Psoas muscle (tissue), 7 donors: ENCODE measurements at regions not wholly inside any gene's neighbourhood (a gene's known extent, or its start where the extent isn't known, plus 50 kb on each side); places are given as distances from the start of the nearest gene placed in this dataset.

ENCODE experiments used
- ATAC-seq, 4 donors: fragments of 200-7000 bp; cut with Tn5 transposase; one replicate each; pipeline ENCODE4 v1.9.1; 2020; ENCODE audit warnings: moderate library complexity in 3 of 4, mild to moderate bottlenecking in 2 of 4
- DNase-seq, 2 donors: peaks; one replicate each; pipeline ENCODE4 v3.0.0-alpha.2; 2020
- H3K27ac ChIP-seq: fragments of 200-600 bp; one replicate; pipeline ENCODE4 v1.8.0; 2022
- H3K27me3 ChIP-seq, 3 donors: fragments of 200-600 bp in 1 of 3; one replicate each; pipeline versions ENCODE4 v1.6.1 to v1.8.0; 2013 to 2022; ENCODE audit warnings: low read length in 2 of 3, mild to moderate bottlenecking in 2 of 3, moderate library complexity in 1 of 3; ENCODE audit not compliant: insufficient read depth in 3 of 3
- H3K36me3 ChIP-seq, 2 donors: fragments of 200-600 bp in 1 of 2; one replicate each; pipeline versions ENCODE4 v1.6.1 to v1.8.0; 2013 to 2022; ENCODE audit warnings: low read depth in 1 of 2, mild to moderate bottlenecking in 1 of 2, moderate library complexity in 1 of 2; ENCODE audit not compliant: insufficient read depth in 1 of 2
- H3K4me1 ChIP-seq: fragments of 200-600 bp; one replicate; pipeline ENCODE4 v1.8.0; 2022
- H3K4me3 ChIP-seq: fragments of 200-600 bp; one replicate; pipeline ENCODE4 v1.8.0; 2022; ENCODE audit warnings: mild to moderate bottlenecking
- H3K9me3 ChIP-seq: fragments of 200-600 bp; one replicate; pipeline ENCODE4 v1.8.0; 2022
- CTCF ChIP-seq: fragments of 200-600 bp; IDR thresholded peaks from one replicate; pipeline ENCODE4 v1.8.0; 2022; ENCODE audit warnings: antibody characterized with exemption
- WGBS, 3 donors: extraction: QIAGEN DNeasy Blood & Tissue Kit; methylation state at CpG; one replicate each; pipeline versions ENCODE4 v1.1.6 to v1.1.7; 2013; 5-methylcytosine and 5-hydroxymethylcytosine counted together
- intact Hi-C, 2 donors: fragments of 100-400 bp; cut with DNase I; formaldehyde crosslinking; loops; one replicate each; pipeline versions ENCODE4 v1.11.0 to v1.14.2; 2022
- donor health status: healthy with polysubstance abuse.
- donor health status: DM: no; HTN: no; CAD: no; lungs with moderate emphysema.
- donor health status: Bipolar disorder and iron deficiency.
- donor health status: healthy.
- donor health status: DM: yes; HTN: yes; CAD: no.
- donor health status: DM: no; HTN: no; CAD: no.
- donor health status: DM: yes; HTN: yes; CAD: no.

GRCh38 chr9:85334228-85334627, 407.5 kb downstream of the AGTPBP1 start:
- WGBS, 3 donors: 68 to 78% (median 69%) methylated on average over 2 of the region's 2 CpGs
- intact Hi-C loops: no loop called here
- DNase-seq (no peak), ATAC-seq (no peak)
- no peak overlapping the region for H3K27ac ChIP-seq
- no peaks in the 10 kb centered on the region for H3K4me1 ChIP-seq
- no peaks in the 10 kb centered on the region for H3K36me3 ChIP-seq
- no peaks in the 10 kb centered on the region for H3K27me3 ChIP-seq
- no peak for TF ChIP-seq CTCF
- H3K4me3 ChIP-seq: no peak overlapping the region
- H3K9me3 ChIP-seq: no peaks in the 10 kb centered on the region

GRCh38 chr9:85332487-85332886, 409.3 kb downstream of the AGTPBP1 start:
- 55 to 75% (median 59%) methylated on average over 4 of the region's 4 CpGs for WGBS, 3 donors
- no peak for TF ChIP-seq CTCF
- Histone ChIP-seq H3K27ac (no peak overlapping the region), H3K27me3 (no peaks in the 10 kb centered on the region), H3K9me3 (no peaks in the 10 kb centered on the region), H3K36me3 (no peaks in the 10 kb centered on the region), H3K4me1 (no peaks in the 10 kb centered on the region), H3K4me3 (no peak overlapping the region)
- intact Hi-C loops: no loop called here
- ATAC-seq (no peak), DNase-seq (no peak)

GRCh38 chr9:85331626-85332025, 410.1 kb downstream of the AGTPBP1 start:
- no peaks in the 10 kb centered on the region for H3K9me3 ChIP-seq
- H3K27me3 ChIP-seq: no peaks in the 10 kb centered on the region
- H3K36me3 ChIP-seq: no peaks in the 10 kb centered on the region
- intact Hi-C loops: no loop called here
- no peak overlapping the region for H3K27ac ChIP-seq
- DNase-seq: no peak
- 68 to 72% (median 68%) methylated on average over 1 of the region's 1 CpG for WGBS, 3 donors
- no peak for ATAC-seq
- H3K4me3 ChIP-seq: no peak overlapping the region
- no peak for TF ChIP-seq CTCF
- H3K4me1 ChIP-seq: no peaks in the 10 kb centered on the region

- 72 to 98% (median 86%) methylated on average over 4 of the region's 4 CpGs for WGBS, 3 donors
- no peak overlapping the region for H3K4me3 ChIP-seq
- H3K27me3 ChIP-seq: peaks cover 0 to 2% (median 0%) of the 10 kb centered on the region in 3 donors
- DNase-seq: no peak
- H3K9me3 ChIP-seq: peaks cover 9% of the 10 kb centered on the region
- intact Hi-C loops: no loop called here
- H3K4me1 ChIP-seq: no peaks in the 10 kb centered on the region
- TF ChIP-seq CTCF: no peak
- no peak overlapping the region for H3K27ac ChIP-seq
- no peak for ATAC-seq
- H3K36me3 ChIP-seq: no peaks in the 10 kb centered on the region
Measured at GRCh38 chr9:85322592-85322991, 419.2 kb downstream of the AGTPBP1 start.

- 71 to 76% (median 75%) methylated on average over 5 of the region's 5 CpGs for WGBS, 3 donors
- no peak for TF ChIP-seq CTCF
- Histone ChIP-seq H3K4me3 (no peak overlapping the region), H3K9me3 (peaks cover 9% of the 10 kb centered on the region), H3K4me1 (no peaks in the 10 kb centered on the region), H3K27me3 (peaks cover 0 to 2% (median 0%) of the 10 kb centered on the region in 3 donors), H3K36me3 (no peaks in the 10 kb centered on the region), H3K27ac (no peak overlapping the region)
- ATAC-seq: no peak
- no peak for DNase-seq
- intact Hi-C loops: no loop called here
Measured at GRCh38 chr9:85321561-85321960, 420.2 kb downstream of the AGTPBP1 start.
